SK-N-MC (cell line): ENCODE measurements at regions not wholly inside any gene's neighbourhood (a gene's known extent, or its start where the extent isn't known, plus 50 kb on each side); places are given as distances from the start of the nearest gene placed in this dataset.

Experiments used
- EZH2 ChIP-seq: fragments of 200-600 bp; sonication (generic); IDR thresholded peaks from one replicate; pipeline ENCODE4 v1.6.1; 2017; ENCODE audit warnings: antibody characterized with exemption
- FOXP2 ChIP-seq: optimal IDR thresholded peaks from 2 replicates; pipeline ENCODE3; 2011; ENCODE audit warnings: mild to moderate bottlenecking, moderate library complexity; ENCODE audit not compliant: insufficient read depth; ENCODE audit errors: extremely low read length, control extremely low read depth
- POLR2AphosphoS5 ChIP-seq: IDR thresholded peaks from 2 replicates; pipeline ENCODE4 v1.6.1; 2012; ENCODE audit warnings: mild to moderate bottlenecking, low read depth, low read length, borderline replicate concordance

- TF ChIP-seq POLR2AphosphoS5: no peak
- TF ChIP-seq EZH2: no peak
- no peak for TF ChIP-seq FOXP2
Measured at GRCh38 chr11:91310085-91310484, 914.5 kb upstream of the FAT3 start.
